ENCODE measurements at regions not wholly inside any gene's neighbourhood (a gene's known extent, or its start where the extent isn't known, plus 50 kb on each side); places are given as distances from the start of the nearest gene placed in this dataset.

GRCh38 chr16:62638964-62639870, 603.0 kb upstream of the CDH8 start (continued):
- TF ChIP-seq SKIL (IDR thresholded peaks at IDR 0.05; ENCODE audit: low read depth, poor library complexity, severe bottlenecking) (peak; percentile 76), CBFB (IDR thresholded peaks at IDR 0.05; ENCODE audit: low read depth) (peak; percentile 79), E2F8 (IDR thresholded peaks at IDR 0.05; ENCODE audit: low read depth, partially characterized antibody) (no peak), TCF12 (IDR thresholded peaks at IDR 0.05; ENCODE audit: low read depth, low read length) (no peak), TCF3 (IDR thresholded peaks at IDR 0.05; ENCODE audit: borderline replicate concordance, insufficient read depth, low read depth, low read length) (no peak), MYB (IDR thresholded peaks at IDR 0.05; ENCODE audit: borderline replicate concordance, low read depth, low read length) (no peak), STAT3 (IDR thresholded peaks at IDR 0.05; ENCODE audit: low read depth, low read length) (0 out of 2 replicates have a peak, but pooled peaks have one; percentile 25), ATF2 (IDR thresholded peaks at IDR 0.05; ENCODE audit: low read length) (peak; percentile 78), ATF7 (IDR thresholded peaks at IDR 0.05; ENCODE audit: low read depth) (peak; percentile 74), RCOR1 (conservative IDR thresholded peaks at IDR 0.05; ENCODE audit: low read depth, low read length) (no peak), CUX1 (IDR thresholded peaks at IDR 0.05; ENCODE audit: insufficient replicate concordance, low read depth, low read length) (no peak), NBN (IDR thresholded peaks at IDR 0.05) (0 out of 2 replicates have a peak, but pooled peaks have one; percentile 18), SRF (IDR thresholded peaks at IDR 0.05; ENCODE audit: low read depth in 2 of 2, low read length in 2 of 2) (no peak)
- TF ChIP-seq, protein P1, sequence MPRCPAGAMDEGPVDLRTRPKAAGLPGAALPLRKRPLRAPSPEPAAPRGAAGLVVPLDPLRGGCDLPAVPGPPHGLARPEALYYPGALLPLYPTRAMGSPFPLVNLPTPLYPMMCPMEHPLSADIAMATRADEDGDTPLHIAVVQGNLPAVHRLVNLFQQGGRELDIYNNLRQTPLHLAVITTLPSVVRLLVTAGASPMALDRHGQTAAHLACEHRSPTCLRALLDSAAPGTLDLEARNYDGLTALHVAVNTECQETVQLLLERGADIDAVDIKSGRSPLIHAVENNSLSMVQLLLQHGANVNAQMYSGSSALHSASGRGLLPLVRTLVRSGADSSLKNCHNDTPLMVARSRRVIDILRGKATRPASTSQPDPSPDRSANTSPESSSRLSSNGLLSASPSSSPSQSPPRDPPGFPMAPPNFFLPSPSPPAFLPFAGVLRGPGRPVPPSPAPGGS (IDR thresholded peaks at IDR 0.05; ENCODE audit: borderline replicate concordance, insufficient read depth, low read depth, low read length, poor library complexity, severe bottlenecking), result peak; percentile 22
